ENCODE measurements at regions not wholly inside any gene's neighbourhood (a gene's known extent, or its start where the extent isn't known, plus 50 kb on each side); places are given as distances from the start of the nearest gene placed in this dataset.

DNA sequence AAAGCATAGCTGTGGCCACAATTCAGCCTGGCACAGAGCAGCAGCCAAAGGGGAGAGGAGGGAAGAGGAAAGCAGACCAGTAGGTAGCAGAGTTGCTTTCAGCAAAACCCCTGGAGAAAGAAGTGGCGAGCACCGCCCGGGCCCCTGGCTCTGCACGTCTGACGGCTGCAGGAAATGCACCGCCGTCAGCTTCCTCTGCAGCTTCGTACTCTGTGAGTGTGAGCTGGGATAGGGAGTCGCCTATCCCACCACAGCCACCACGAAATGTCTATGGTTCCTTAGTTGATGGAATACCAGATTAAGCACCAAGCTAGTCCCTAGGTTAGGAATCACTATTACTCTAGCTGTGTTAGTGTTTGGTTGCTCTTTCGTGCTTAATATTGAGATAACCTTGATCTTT, 79.9 kb upstream of the NAA20 start:
- TF ChIP-seq, protein P1, sequence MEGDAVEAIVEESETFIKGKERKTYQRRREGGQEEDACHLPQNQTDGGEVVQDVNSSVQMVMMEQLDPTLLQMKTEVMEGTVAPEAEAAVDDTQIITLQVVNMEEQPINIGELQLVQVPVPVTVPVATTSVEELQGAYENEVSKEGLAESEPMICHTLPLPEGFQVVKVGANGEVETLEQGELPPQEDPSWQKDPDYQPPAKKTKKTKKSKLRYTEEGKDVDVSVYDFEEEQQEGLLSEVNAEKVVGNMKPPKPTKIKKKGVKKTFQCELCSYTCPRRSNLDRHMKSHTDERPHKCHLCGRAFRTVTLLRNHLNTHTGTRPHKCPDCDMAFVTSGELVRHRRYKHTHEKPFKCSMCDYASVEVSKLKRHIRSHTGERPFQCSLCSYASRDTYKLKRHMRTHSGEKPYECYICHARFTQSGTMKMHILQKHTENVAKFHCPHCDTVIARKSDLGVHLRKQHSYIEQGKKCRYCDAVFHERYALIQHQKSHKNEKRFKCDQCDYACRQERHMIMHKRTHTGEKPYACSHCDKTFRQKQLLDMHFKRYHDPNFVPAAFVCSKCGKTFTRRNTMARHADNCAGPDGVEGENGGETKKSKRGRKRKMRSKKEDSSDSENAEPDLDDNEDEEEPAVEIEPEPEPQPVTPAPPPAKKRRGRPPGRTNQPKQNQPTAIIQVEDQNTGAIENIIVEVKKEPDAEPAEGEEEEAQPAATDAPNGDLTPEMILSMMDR (IDR thresholded peaks at IDR 0.05; ENCODE audit: low read depth, low read length): no peak
- no peak for TF ChIP-seq EZH2phosphoT487 (IDR thresholded peaks at IDR 0.05; ENCODE audit: low read depth)
